Frontal cortex (tissue), 3 donors: ENCODE measurements at regions not wholly inside any gene's neighbourhood (a gene's known extent, or its start where the extent isn't known, plus 50 kb on each side); places are given as distances from the start of the nearest gene placed in this dataset.
A peak's percentile ranks its signal among the peaks of the same experiment; 100 is the strongest.
"Not testable (repeated sequence)": the region's sequence is repeated elsewhere in the genome, so short reads cannot be mapped to it uniquely, and the experiment has no call there.

Source experiments
- DNase-seq, 2 donors: peaks; one replicate each; pipeline ENCODE4 v3.0.0; 2012; ENCODE audit warnings: low spot score in 2 of 2
- FAIRE-seq: peaks from 2 replicates; lab custom pipeline; 2012; peaks lifted over from hg19 to GRCh38; lab: Jason Lieb, UNC
- donor health status: control.
- donor health status: control.
- donor health status: control.

- no peak for FAIRE-seq
- no peak for DNase-seq
Observed at GRCh38 chr6:167685654-167686053, 141.1 kb upstream of the AFDN start.

GRCh38 chr6:167686204-167686893, 140.4 kb upstream of the AFDN start:
- FAIRE-seq = no peak

GRCh38 chr6:167687116-167687725, 139.5 kb upstream of the AFDN start:
- DNase-seq = no peak
- no peak for FAIRE-seq

More at GRCh38 chr6:167686204-167686893, 140.4 kb upstream of the AFDN start:
- DNase-seq = no peak

- FAIRE-seq (no peak), DNase-seq (no peak)
Observed at GRCh38 chr6:167688123-167688522, 138.6 kb upstream of the AFDN start.

- FAIRE-seq (no peak), DNase-seq (no peak)
Observed at GRCh38 chr6:167689278-167689677, 137.4 kb upstream of the AFDN start.

- DNase-seq = no peak
- no peak for FAIRE-seq
Observed at GRCh38 chr6:167689751-167690150, 137.0 kb upstream of the AFDN start.

GRCh38 chr6:167690167-167690922, 136.4 kb upstream of the AFDN start:
- not testable (repeated sequence) for FAIRE-seq, DNase-seq

- FAIRE-seq (no peak), DNase-seq (no peak)
Observed at GRCh38 chr6:167690931-167691330, 135.8 kb upstream of the AFDN start.

- FAIRE-seq (no peak), DNase-seq (no peak)
Observed at GRCh38 chr6:167691533-167692312, 135.0 kb upstream of the AFDN start.

- not testable (repeated sequence) for FAIRE-seq
Observed at GRCh38 chr6:167693478-167693877, 133.2 kb upstream of the AFDN start.

GRCh38 chr6:167695831-167696230, 130.9 kb upstream of the AFDN start:
- DNase-seq (no peak), FAIRE-seq (no peak)

More at GRCh38 chr6:167693478-167693877, 133.2 kb upstream of the AFDN start:
- DNase-seq = not testable (repeated sequence)

- FAIRE-seq (no peak), DNase-seq (no peak)
Observed at GRCh38 chr6:167696296-167696695, 130.4 kb upstream of the AFDN start.

GRCh38 chr6:167697316-167697715, 129.4 kb upstream of the AFDN start:
- no peak for FAIRE-seq
- no peak for DNase-seq

GRCh38 chr6:167698540-167698939, 128.2 kb upstream of the AFDN start:
- no peak for DNase-seq
- no peak for FAIRE-seq

GRCh38 chr6:167699141-167699931, 127.4 kb upstream of the AFDN start:
- FAIRE-seq (no peak), DNase-seq (peak in 1 of 2 donors; percentile 64)

- DNase-seq = no peak
- FAIRE-seq = no peak
Observed at GRCh38 chr6:167700199-167700598, 126.5 kb upstream of the AFDN start.

- no peak for FAIRE-seq
Observed at GRCh38 chr6:167701010-167701409, 125.7 kb upstream of the AFDN start.

GRCh38 chr6:167702241-167702827, 124.4 kb upstream of the AFDN start:
- DNase-seq (no peak), FAIRE-seq (peak; percentile 74)

More at GRCh38 chr6:167701010-167701409, 125.7 kb upstream of the AFDN start:
- no peak for DNase-seq

GRCh38 chr6:167703347-167703746, 123.4 kb upstream of the AFDN start:
- FAIRE-seq (no peak), DNase-seq (no peak)
